Hepatocyte (in vitro differentiated cells): ENCODE measurements at regions not wholly inside any gene's neighbourhood (a gene's known extent, or its start where the extent isn't known, plus 50 kb on each side); places are given as distances from the start of the nearest gene placed in this dataset.

Experiments used
- EZH2 ChIP-seq: fragments of 200-600 bp; sonication (generic); IDR thresholded peaks from 2 replicates; pipeline ENCODE4 v1.6.1; 2016; ENCODE audit warnings: antibody characterized with exemption, mild to moderate bottlenecking, borderline replicate concordance
- TF ChIP-seq, protein P1 (sequence below): fragments of 200-600 bp; sonication (generic); IDR thresholded peaks from 2 replicates; pipeline ENCODE4 v1.5.1; 2016; ENCODE audit warnings: antibody characterized with exemption, mild to moderate bottlenecking; ENCODE audit not compliant: poor library complexity

DNA sequence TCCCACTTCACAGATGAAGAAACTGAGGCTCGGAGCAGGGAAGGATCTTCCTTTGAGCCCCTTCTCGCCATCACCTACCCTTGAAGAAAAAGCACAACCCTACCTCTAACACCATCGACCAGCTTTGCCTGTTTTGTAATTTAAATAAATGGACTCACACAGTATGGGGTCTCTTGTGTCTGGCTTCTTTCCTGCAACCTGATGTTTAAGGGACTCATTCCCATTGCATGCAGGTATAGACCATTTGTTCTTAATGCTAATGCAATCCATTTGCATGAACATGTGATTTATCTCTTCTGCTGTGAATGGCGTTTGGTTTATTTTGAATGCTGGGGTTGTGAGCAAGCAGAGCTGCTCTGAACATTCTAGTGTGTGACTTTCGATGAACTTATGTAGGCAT lies 150.8 kb upstream of the FOXF1 start:
- TF ChIP-seq, protein P1, sequence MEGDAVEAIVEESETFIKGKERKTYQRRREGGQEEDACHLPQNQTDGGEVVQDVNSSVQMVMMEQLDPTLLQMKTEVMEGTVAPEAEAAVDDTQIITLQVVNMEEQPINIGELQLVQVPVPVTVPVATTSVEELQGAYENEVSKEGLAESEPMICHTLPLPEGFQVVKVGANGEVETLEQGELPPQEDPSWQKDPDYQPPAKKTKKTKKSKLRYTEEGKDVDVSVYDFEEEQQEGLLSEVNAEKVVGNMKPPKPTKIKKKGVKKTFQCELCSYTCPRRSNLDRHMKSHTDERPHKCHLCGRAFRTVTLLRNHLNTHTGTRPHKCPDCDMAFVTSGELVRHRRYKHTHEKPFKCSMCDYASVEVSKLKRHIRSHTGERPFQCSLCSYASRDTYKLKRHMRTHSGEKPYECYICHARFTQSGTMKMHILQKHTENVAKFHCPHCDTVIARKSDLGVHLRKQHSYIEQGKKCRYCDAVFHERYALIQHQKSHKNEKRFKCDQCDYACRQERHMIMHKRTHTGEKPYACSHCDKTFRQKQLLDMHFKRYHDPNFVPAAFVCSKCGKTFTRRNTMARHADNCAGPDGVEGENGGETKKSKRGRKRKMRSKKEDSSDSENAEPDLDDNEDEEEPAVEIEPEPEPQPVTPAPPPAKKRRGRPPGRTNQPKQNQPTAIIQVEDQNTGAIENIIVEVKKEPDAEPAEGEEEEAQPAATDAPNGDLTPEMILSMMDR, result no peak
- no peak for TF ChIP-seq EZH2
